Activated CD4-positive, alpha-beta T cell treated with anti-CD3 and anti-CD28 coated beads, Interleukin-2, amount 50 U/mL, for 1 hour (primary cell): ENCODE measurements at regions not wholly inside any gene's neighbourhood (a gene's known extent, or its start where the extent isn't known, plus 50 kb on each side); places are given as distances from the start of the nearest gene placed in this dataset.

Source experiments
- DNase-seq: peaks from one replicate; pipeline ENCODE4 v3.0.0-alpha.2; 2020

- DNase-seq, result no peak
Observed at GRCh38 chr12:45674181-45674977, 55.1 kb upstream of the ARID2 start.

- DNase-seq, result no peak
Observed at GRCh38 chr12:45675534-45675933, 54.0 kb upstream of the ARID2 start.
